PC-9 (cell line): ENCODE measurements at regions not wholly inside any gene's neighbourhood (a gene's known extent, or its start where the extent isn't known, plus 50 kb on each side); places are given as distances from the start of the nearest gene placed in this dataset.

Source experiments
- CTCF ChIP-seq: fragments of 200-600 bp; sonication (generic); conservative IDR thresholded peaks from 2 replicates; pipeline ENCODE4 v1.6.1; 2017; ENCODE audit warnings: mixed run types, antibody characterized with exemption, mild to moderate bottlenecking, moderate library complexity
- EZH2 ChIP-seq: fragments of 200-600 bp; sonication (generic); IDR thresholded peaks from 2 replicates; pipeline ENCODE4 v1.8.0; 2017; ENCODE audit warnings: antibody characterized with exemption, low read depth

DNA sequence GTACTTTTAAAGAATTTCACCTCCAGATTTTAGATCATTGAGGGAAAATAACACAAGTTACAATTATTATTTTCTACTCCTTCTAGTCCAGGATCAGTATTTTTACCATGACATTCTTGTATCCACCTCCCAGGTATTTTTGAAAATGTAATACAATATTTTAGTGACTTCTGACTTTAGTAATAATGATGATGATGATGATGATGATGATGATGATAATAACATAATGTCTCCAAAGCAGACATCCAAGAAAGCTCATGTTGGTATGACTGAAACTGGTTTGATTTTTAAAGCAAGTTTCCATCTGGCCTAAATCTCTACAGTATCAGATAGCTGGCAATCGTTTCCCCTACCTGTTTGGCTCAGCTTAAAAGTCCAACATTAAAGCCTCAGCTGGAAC, 140.0 kb upstream of the GULP1 start:
- TF ChIP-seq CTCF (no peak), EZH2 (no peak)
